Smooth muscle cell (in vitro differentiated cells): ENCODE measurements at regions not wholly inside any gene's neighbourhood (a gene's known extent, or its start where the extent isn't known, plus 50 kb on each side); places are given as distances from the start of the nearest gene placed in this dataset.

Experiments
- DNase-seq: peaks from one replicate; lab custom pipeline; 2025; ENCODE audit not compliant: unreplicated experiment; lab: John Stamatoyannopoulos, UW
- H2AFZ ChIP-seq: fragments of 200-600 bp; sonication (generic); 2 replicates; pipeline ENCODE4 v1.6.0; 2016; ENCODE audit warnings: antibody characterized with exemption, low read depth, mild to moderate bottlenecking
- H3F3A ChIP-seq: fragments of 200-600 bp; sonication (generic); 2 replicates; pipeline ENCODE4 v1.6.0; 2017; ENCODE audit warnings: antibody characterized with exemption, low read depth
- H3K27ac ChIP-seq: fragments of 200-600 bp; sonication (generic); 2 replicates; pipeline ENCODE4 v1.5.1; 2016; ENCODE audit warnings: low read depth, mild to moderate bottlenecking
- H3K27me3 ChIP-seq: fragments of 200-600 bp; sonication (generic); 2 replicates; pipeline ENCODE4 v1.6.1; 2016; ENCODE audit warnings: low read depth, mild to moderate bottlenecking
- H3K36me3 ChIP-seq: fragments of 200-600 bp; sonication (generic); 2 replicates; pipeline ENCODE4 v1.5.1; 2016; ENCODE audit warnings: low read depth
- H3K4me1 ChIP-seq: fragments of 200-600 bp; sonication (generic); 2 replicates; pipeline ENCODE4 v1.5.1; 2016; ENCODE audit warnings: low read depth
- H3K4me2 ChIP-seq: fragments of 200-600 bp; sonication (generic); 2 replicates; pipeline ENCODE4 v1.6.0; 2016; ENCODE audit warnings: mild to moderate bottlenecking
- H3K4me3 ChIP-seq: fragments of 200-600 bp; sonication (generic); 2 replicates; pipeline ENCODE4 v1.5.1; 2016; ENCODE audit warnings: mild to moderate bottlenecking
- H3K79me2 ChIP-seq: fragments of 200-600 bp; sonication (generic); 2 replicates; pipeline ENCODE4 v1.6.0; 2016; ENCODE audit warnings: low read depth, mild to moderate bottlenecking
- H3K9ac ChIP-seq: fragments of 200-600 bp; sonication (generic); 2 replicates; pipeline ENCODE4 v1.6.0; 2016; ENCODE audit warnings: low read depth
- H3K9me3 ChIP-seq: fragments of 200-600 bp; sonication (generic); replicated peaks from 2 replicates; pipeline ENCODE4 v1.5.1; 2016; ENCODE audit warnings: low read depth
- H4K20me1 ChIP-seq: fragments of 200-600 bp; sonication (generic); 2 replicates; pipeline ENCODE4 v1.6.0; 2016; ENCODE audit warnings: low read depth
- CTCF ChIP-seq: fragments of 200-600 bp; sonication (generic); IDR thresholded peaks from 2 replicates; pipeline ENCODE4 v1.5.1; 2017; ENCODE audit warnings: borderline replicate concordance, mild to moderate bottlenecking, antibody characterized with exemption; ENCODE audit not compliant: insufficient read depth, poor library complexity, severe bottlenecking
- WGBS: methylation state at CpG from one replicate; pipeline ENCODE4 v1.1.7; 2016; ENCODE audit warnings: low lambda C conversion rate; 5-methylcytosine and 5-hydroxymethylcytosine counted together

GRCh38 chr16:86427433-86427851, 82.9 kb upstream of the FOXF1 start:
- WGBS, result 27% methylated on average over 8 of the region's 8 CpGs
- H3K9me3 ChIP-seq, result no peaks in the 10 kb centered on the region
- peak overlapping the region; percentile 52 for H3K4me2 ChIP-seq
- H2AFZ ChIP-seq, result peak overlapping the region; percentile 11
- peaks cover 11% of the 10 kb centered on the region for H3K4me1 ChIP-seq
- H3K27ac ChIP-seq, result peak overlapping the region; percentile 82
- H4K20me1 ChIP-seq, result no peaks in the 10 kb centered on the region
- no peak overlapping the region for H3K4me3 ChIP-seq
- H3F3A ChIP-seq, result peaks cover 15% of the 10 kb centered on the region
- no peak for DNase-seq
- no peak overlapping the region for H3K9ac ChIP-seq
- H3K27me3 ChIP-seq, result no peaks in the 10 kb centered on the region
- H3K79me2 ChIP-seq, result no peaks in the 10 kb centered on the region
- TF ChIP-seq CTCF, result no peak
- no peaks in the 10 kb centered on the region for H3K36me3 ChIP-seq

GRCh38 chr16:86428729-86429517, 81.4 kb upstream of the FOXF1 start:
- 88% methylated on average over 12 of the region's 12 CpGs for WGBS
- H3K27me3 ChIP-seq, result no peaks in the 10 kb centered on the region
- H3K36me3 ChIP-seq, result no peaks in the 10 kb centered on the region
- H4K20me1 ChIP-seq, result no peaks in the 10 kb centered on the region
- DNase-seq, result no peak
- H3K4me2 ChIP-seq, result no peak overlapping the region
- peaks cover 15% of the 10 kb centered on the region for H3F3A ChIP-seq
- no peak for TF ChIP-seq CTCF
- peaks cover 18% of the 10 kb centered on the region for H3K4me1 ChIP-seq
- no peaks in the 10 kb centered on the region for H3K9me3 ChIP-seq
- no peak overlapping the region for H3K27ac ChIP-seq
- H2AFZ ChIP-seq, result no peak overlapping the region
- no peaks in the 10 kb centered on the region for H3K79me2 ChIP-seq
- H3K9ac ChIP-seq, result no peak overlapping the region
- H3K4me3 ChIP-seq, result no peak overlapping the region

- no peaks in the 10 kb centered on the region for H3K36me3 ChIP-seq
- H3K9ac ChIP-seq, result no peak overlapping the region
- no peaks in the 10 kb centered on the region for H3K9me3 ChIP-seq
- H3K27ac ChIP-seq, result peak overlapping the region; percentile 72
- H3F3A ChIP-seq, result peaks cover 15% of the 10 kb centered on the region
- H3K4me2 ChIP-seq, result peak overlapping the region; percentile 60
- H3K4me1 ChIP-seq, result peaks cover 18% of the 10 kb centered on the region
- 90% methylated on average over 13 of the region's 13 CpGs for WGBS
- no peak overlapping the region for H3K4me3 ChIP-seq
- no peaks in the 10 kb centered on the region for H4K20me1 ChIP-seq
- no peak overlapping the region for H2AFZ ChIP-seq
- DNase-seq, result no peak
- no peaks in the 10 kb centered on the region for H3K79me2 ChIP-seq
- no peak for TF ChIP-seq CTCF
- no peaks in the 10 kb centered on the region for H3K27me3 ChIP-seq
Measured at GRCh38 chr16:86429663-86430062, 80.7 kb upstream of the FOXF1 start.

GRCh38 chr16:86430814-86431213, 79.5 kb upstream of the FOXF1 start:
- Histone ChIP-seq H3K4me1 (peaks cover 18% of the 10 kb centered on the region), H3K27ac (peak overlapping the region; percentile 72), H3K79me2 (no peaks in the 10 kb centered on the region), H3K36me3 (no peaks in the 10 kb centered on the region), H3K27me3 (no peaks in the 10 kb centered on the region), H3F3A (peaks cover 15% of the 10 kb centered on the region), H3K4me2 (peak overlapping the region; percentile 60), H3K4me3 (no peak overlapping the region), H2AFZ (no peak overlapping the region), H3K9ac (no peak overlapping the region), H4K20me1 (no peaks in the 10 kb centered on the region), H3K9me3 (no peaks in the 10 kb centered on the region)
- no peak for TF ChIP-seq CTCF
- DNase-seq, result no peak
- WGBS, result 25% methylated on average over 4 of the region's 4 CpGs
